ENCODE measurements at regions not wholly inside any gene's neighbourhood (a gene's known extent, or its start where the extent isn't known, plus 50 kb on each side); places are given as distances from the start of the nearest gene placed in this dataset.

DNA sequence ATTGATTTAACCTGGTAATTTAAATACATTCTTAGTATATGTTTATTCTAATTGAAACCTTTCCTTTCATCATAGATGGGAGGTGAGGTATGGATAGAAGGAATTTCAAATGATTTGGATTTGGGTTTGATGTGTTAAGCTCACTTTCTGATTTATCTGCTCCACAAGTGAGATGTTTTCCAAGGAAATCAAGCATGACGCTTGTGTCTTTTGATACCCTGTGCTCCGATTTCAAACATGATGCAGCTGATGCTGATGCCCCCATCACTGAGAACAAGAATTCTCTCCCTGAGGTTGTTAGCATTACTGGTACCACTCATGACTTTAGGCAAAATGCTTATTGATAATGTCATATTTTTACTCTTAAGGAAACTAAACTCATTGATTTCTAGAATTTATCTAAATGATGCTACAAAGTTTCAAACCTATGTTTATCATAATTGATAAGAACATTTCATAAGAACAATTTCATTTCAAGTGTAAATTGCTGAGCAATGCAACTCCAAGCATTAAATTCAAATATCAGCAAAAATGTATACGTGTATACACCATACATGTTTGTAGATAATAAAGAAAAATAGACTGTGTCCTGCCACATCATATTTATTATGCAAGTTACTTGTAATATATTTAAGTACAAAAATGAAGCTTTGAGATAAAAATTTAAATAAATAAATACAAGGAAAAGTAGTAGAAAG is 75.5 kb upstream of the LRIG3 start:
- Histone ChIP-seq H3K4me1 (ENCODE audit: control insufficient read depth in 2 of 2, insufficient read depth in 2 of 2, low read length in 1 of 2) (no peaks in the 10 kb centered on the region), H3K9me3 (ENCODE audit: control insufficient read depth in 2 of 2, insufficient read depth in 1 of 2, low read depth in 1 of 2, low read length in 1 of 2) (no peaks in the 10 kb centered on the region), H3K27ac (ENCODE audit: low read depth in 2 of 2, low read length in 1 of 2) (no peak overlapping the region), H3K36me3 (ENCODE audit: control insufficient read depth in 2 of 2, insufficient read depth in 2 of 2, low read length in 1 of 2) (no peaks in the 10 kb centered on the region), H3K27me3 (ENCODE audit: control insufficient read depth in 1 of 2, insufficient read depth in 2 of 2, low read length in 2 of 2) (no peaks in the 10 kb centered on the region), H3K4me3 (ENCODE audit: low read depth in 1 of 2, low read length in 2 of 2) (no peak overlapping the region)
- 86 to 92% methylated on average over 3 of the region's 3 CpGs for WGBS, 2 donors

DNA sequence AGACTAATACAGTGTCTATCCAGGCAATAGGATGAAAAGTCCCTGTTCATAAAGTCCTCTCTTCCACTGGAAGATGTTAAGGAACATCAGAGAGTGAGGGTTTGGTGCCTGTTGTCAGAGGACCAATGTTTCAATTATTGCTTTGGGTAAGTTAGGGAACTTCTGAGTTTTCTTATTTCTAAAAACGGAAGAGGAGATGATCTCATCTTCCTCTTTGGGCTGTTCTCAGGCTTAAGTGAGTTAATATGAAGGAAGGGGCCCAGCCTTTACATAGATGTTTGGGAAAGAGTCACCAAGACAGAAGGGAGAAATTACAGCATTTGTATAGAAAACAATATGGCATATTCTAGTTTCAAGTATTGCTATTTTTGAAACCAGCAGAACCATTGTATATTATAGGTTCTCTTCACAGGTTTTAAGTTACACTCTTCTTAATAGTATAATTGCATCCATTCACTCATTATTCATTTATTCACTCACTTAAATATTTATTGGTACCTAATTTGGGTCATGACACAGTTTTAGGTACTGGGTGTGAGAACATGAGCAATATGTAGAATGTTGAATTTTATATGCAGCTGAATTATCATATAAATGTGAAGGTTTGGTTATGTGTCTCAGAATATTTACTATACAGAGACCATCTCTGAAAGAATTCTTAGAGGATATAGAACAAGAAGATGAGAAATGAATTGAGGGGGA is 68.5 kb upstream of the LRIG3 start:
- H3K27me3 ChIP-seq (ENCODE audit: control insufficient read depth in 1 of 2, insufficient read depth in 2 of 2, low read length in 2 of 2), result no peaks in the 10 kb centered on the region
- no peaks in the 10 kb centered on the region for H3K9me3 ChIP-seq (ENCODE audit: control insufficient read depth in 2 of 2, insufficient read depth in 1 of 2, low read depth in 1 of 2, low read length in 1 of 2)
- H3K27ac ChIP-seq (ENCODE audit: low read depth in 2 of 2, low read length in 1 of 2), result no peak overlapping the region
- H3K4me3 ChIP-seq (ENCODE audit: low read depth in 1 of 2, low read length in 2 of 2), result no peak overlapping the region
- WGBS, 2 donors, result 74 to 89% methylated on average over 1 of the region's 1 CpG
- no peaks in the 10 kb centered on the region for H3K36me3 ChIP-seq (ENCODE audit: control insufficient read depth in 2 of 2, insufficient read depth in 2 of 2, low read length in 1 of 2)
- H3K4me1 ChIP-seq (ENCODE audit: control insufficient read depth in 2 of 2, insufficient read depth in 2 of 2, low read length in 1 of 2), result no peaks in the 10 kb centered on the region

DNA sequence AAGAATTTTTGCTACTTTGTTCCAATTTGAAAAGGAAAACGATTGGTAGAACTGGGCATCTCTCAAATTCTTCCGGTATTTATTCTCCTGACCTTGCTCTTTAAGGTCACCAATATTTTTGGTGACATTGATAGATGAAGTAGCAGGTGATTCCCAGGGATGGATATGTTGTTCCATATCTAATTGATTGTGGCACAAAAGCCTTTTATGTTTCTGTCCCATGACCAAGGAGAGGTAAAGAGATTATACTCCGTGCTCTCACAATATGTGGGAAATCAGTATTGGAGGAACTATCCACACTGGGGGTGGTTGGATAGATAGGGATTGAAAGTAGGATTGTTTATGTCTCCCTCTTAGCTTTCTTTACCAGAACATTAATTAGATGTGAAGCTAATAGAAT is 61.7 kb upstream of the LRIG3 start:
- Histone ChIP-seq H3K4me3 (ENCODE audit: low read depth in 1 of 2, low read length in 2 of 2) (no peak overlapping the region), H3K27ac (ENCODE audit: low read depth in 2 of 2, low read length in 1 of 2) (no peak overlapping the region), H3K4me1 (ENCODE audit: control insufficient read depth in 2 of 2, insufficient read depth in 2 of 2, low read length in 1 of 2) (no peaks in the 10 kb centered on the region), H3K9me3 (ENCODE audit: control insufficient read depth in 2 of 2, insufficient read depth in 1 of 2, low read depth in 1 of 2, low read length in 1 of 2) (no peaks in the 10 kb centered on the region), H3K36me3 (ENCODE audit: control insufficient read depth in 2 of 2, insufficient read depth in 2 of 2, low read length in 1 of 2) (no peaks in the 10 kb centered on the region), H3K27me3 (ENCODE audit: control insufficient read depth in 1 of 2, insufficient read depth in 2 of 2, low read length in 2 of 2) (no peaks in the 10 kb centered on the region)
- WGBS, 2 donors, result 91 to 94% methylated on average over 3 of the region's 3 CpGs

DNA sequence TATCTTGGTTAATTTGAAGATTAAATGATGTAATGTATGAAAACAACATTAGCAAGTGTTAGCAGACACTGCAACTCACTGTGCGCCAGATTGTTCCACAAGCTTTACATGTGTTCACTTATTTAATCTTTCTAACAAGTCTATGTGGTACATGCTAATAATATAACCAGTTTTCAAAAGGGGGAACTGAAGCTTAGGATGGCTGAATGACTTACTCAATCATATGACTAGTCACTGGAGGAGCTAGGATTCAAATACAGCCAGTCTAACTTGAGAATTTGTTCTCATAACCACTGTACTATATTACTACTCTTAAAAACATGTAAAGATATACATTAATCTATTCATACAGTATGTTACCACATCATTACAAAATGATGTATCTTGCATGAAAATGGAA is 60.5 kb upstream of the LRIG3 start:
- WGBS, 2 donors, result 95 to 97% methylated on average over 1 of the region's 1 CpG
- Histone ChIP-seq H3K27me3 (ENCODE audit: control insufficient read depth in 1 of 2, insufficient read depth in 2 of 2, low read length in 2 of 2) (no peaks in the 10 kb centered on the region), H3K4me1 (ENCODE audit: control insufficient read depth in 2 of 2, insufficient read depth in 2 of 2, low read length in 1 of 2) (no peaks in the 10 kb centered on the region), H3K9me3 (ENCODE audit: control insufficient read depth in 2 of 2, insufficient read depth in 1 of 2, low read depth in 1 of 2, low read length in 1 of 2) (no peaks in the 10 kb centered on the region), H3K27ac (ENCODE audit: low read depth in 2 of 2, low read length in 1 of 2) (no peak overlapping the region), H3K36me3 (ENCODE audit: control insufficient read depth in 2 of 2, insufficient read depth in 2 of 2, low read length in 1 of 2) (no peaks in the 10 kb centered on the region), H3K4me3 (ENCODE audit: low read depth in 1 of 2, low read length in 2 of 2) (no peak overlapping the region)

DNA sequence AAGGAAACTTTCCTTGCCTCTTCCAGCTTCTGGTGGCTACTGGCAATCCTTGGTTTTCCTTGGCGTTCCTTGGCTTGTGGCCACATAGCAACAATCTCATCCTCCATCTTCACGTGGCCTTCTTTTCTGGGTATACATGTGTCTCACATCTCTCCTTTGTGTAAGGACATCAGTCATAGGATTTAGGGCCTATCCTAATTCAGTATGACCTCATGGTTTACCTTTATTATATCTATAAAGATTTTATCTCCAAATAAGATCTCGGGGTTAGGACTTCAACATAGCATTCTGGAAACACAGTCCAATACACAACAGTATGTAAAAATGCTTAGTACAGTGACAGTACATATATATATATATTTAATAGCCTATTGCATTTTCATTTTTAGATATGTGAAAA is 58.4 kb upstream of the LRIG3 start:
- Histone ChIP-seq H3K27ac (ENCODE audit: low read depth in 2 of 2, low read length in 1 of 2) (no peak overlapping the region), H3K9me3 (ENCODE audit: control insufficient read depth in 2 of 2, insufficient read depth in 1 of 2, low read depth in 1 of 2, low read length in 1 of 2) (no peaks in the 10 kb centered on the region), H3K4me1 (ENCODE audit: control insufficient read depth in 2 of 2, insufficient read depth in 2 of 2, low read length in 1 of 2) (no peaks in the 10 kb centered on the region), H3K27me3 (ENCODE audit: control insufficient read depth in 1 of 2, insufficient read depth in 2 of 2, low read length in 2 of 2) (no peaks in the 10 kb centered on the region), H3K4me3 (ENCODE audit: low read depth in 1 of 2, low read length in 2 of 2) (no peak overlapping the region), H3K36me3 (ENCODE audit: control insufficient read depth in 2 of 2, insufficient read depth in 2 of 2, low read length in 1 of 2) (no peaks in the 10 kb centered on the region)
- 83 to 92% methylated on average over 3 of the region's 3 CpGs for WGBS, 2 donors

DNA sequence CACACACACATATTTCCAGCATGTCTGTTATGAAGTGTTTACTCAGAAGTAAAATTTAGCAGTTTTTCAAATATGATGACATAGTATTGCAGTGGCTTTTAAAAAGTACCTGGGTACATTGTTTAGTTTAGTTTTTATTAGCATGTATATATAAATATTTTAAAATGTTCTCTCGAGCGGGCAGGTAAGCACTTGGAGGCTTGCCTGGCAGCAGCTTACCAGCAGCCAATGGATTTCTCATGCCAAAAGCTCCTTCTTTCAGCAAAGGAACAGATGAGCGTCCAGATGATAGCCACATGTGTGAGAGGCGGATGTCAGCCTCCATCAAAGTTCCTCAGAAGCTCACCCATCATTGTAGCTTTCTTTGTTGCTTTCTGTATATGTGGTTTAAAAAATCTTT is 57.2 kb upstream of the LRIG3 start:
- no peaks in the 10 kb centered on the region for H3K27me3 ChIP-seq (ENCODE audit: control insufficient read depth in 1 of 2, insufficient read depth in 2 of 2, low read length in 2 of 2)
- no peak overlapping the region for H3K4me3 ChIP-seq (ENCODE audit: low read depth in 1 of 2, low read length in 2 of 2)
- no peaks in the 10 kb centered on the region for H3K4me1 ChIP-seq (ENCODE audit: control insufficient read depth in 2 of 2, insufficient read depth in 2 of 2, low read length in 1 of 2)
- no peaks in the 10 kb centered on the region for H3K9me3 ChIP-seq (ENCODE audit: control insufficient read depth in 2 of 2, insufficient read depth in 1 of 2, low read depth in 1 of 2, low read length in 1 of 2)
- WGBS, 2 donors, result 66 to 78% methylated on average over 4 of the region's 4 CpGs
- no peak overlapping the region for H3K27ac ChIP-seq (ENCODE audit: low read depth in 2 of 2, low read length in 1 of 2)
- H3K36me3 ChIP-seq (ENCODE audit: control insufficient read depth in 2 of 2, insufficient read depth in 2 of 2, low read length in 1 of 2), result no peaks in the 10 kb centered on the region

DNA sequence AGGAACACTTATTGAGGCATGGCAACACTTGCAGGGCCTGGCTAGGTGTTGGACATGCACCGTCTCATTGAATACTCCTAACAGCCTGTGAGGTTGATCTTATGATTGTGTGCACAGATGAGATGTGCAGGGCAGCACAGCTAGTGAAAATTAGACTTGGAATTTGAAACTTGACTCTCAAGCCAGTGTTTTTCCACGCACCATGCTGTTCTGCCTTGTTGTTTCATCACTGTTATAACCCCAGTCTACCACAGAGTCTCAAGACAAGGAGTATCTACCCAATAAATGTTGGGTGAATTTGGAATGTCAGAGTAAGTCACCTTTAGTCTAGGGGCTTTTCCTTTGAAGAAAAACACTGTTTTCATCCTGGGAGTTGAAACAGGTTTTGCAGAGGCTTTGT is 55.8 kb upstream of the LRIG3 start:
- H3K4me3 ChIP-seq (ENCODE audit: low read depth in 1 of 2, low read length in 2 of 2), result no peak overlapping the region
- H3K27me3 ChIP-seq (ENCODE audit: control insufficient read depth in 1 of 2, insufficient read depth in 2 of 2, low read length in 2 of 2), result no peaks in the 10 kb centered on the region
- no peaks in the 10 kb centered on the region for H3K9me3 ChIP-seq (ENCODE audit: control insufficient read depth in 2 of 2, insufficient read depth in 1 of 2, low read depth in 1 of 2, low read length in 1 of 2)
- 92 to 93% methylated on average over 2 of the region's 2 CpGs for WGBS, 2 donors
- no peak overlapping the region for H3K27ac ChIP-seq (ENCODE audit: low read depth in 2 of 2, low read length in 1 of 2)
- H3K36me3 ChIP-seq (ENCODE audit: control insufficient read depth in 2 of 2, insufficient read depth in 2 of 2, low read length in 1 of 2), result no peaks in the 10 kb centered on the region
- no peaks in the 10 kb centered on the region for H3K4me1 ChIP-seq (ENCODE audit: control insufficient read depth in 2 of 2, insufficient read depth in 2 of 2, low read length in 1 of 2)
